NCI-H748 (cell line): ENCODE measurements at regions not wholly inside any gene's neighbourhood (a gene's known extent, or its start where the extent isn't known, plus 50 kb on each side); places are given as distances from the start of the nearest gene placed in this dataset.
"Not testable (repeated sequence)": the region's sequence is repeated elsewhere in the genome, so short reads cannot be mapped to it uniquely, and the experiment has no call there.

Experiments used
- DNase-seq: peaks from one replicate; lab custom pipeline; 2025; ENCODE audit not compliant: unreplicated experiment; lab: John Stamatoyannopoulos, UW

- no peak for DNase-seq
These were observed 1074.1 kb downstream of the SI start for GRCh38 chr3:164004205-164004604.

GRCh38 chr3:164003016-164003415 lies 1075.3 kb downstream of the SI start:
- not testable (repeated sequence) for DNase-seq

- DNase-seq = no peak
These were observed 1094.4 kb downstream of the SI start for GRCh38 chr3:163983940-163984339.

GRCh38 chr3:163971861-163972260 lies 1106.4 kb downstream of the SI start:
- no peak for DNase-seq

GRCh38 chr3:163957072-163957471 lies 1121.2 kb downstream of the SI start:
- peak; percentile 5 for DNase-seq

- peak; percentile 15 for DNase-seq
These were observed 1124.8 kb downstream of the SI start for GRCh38 chr3:163953526-163953925.

GRCh38 chr3:163952499-163952898 lies 1125.8 kb downstream of the SI start:
- no peak for DNase-seq

- peak; percentile 11 for DNase-seq
These were observed 1126.8 kb downstream of the SI start for GRCh38 chr3:163951397-163951987.

GRCh38 chr3:163946785-163947184 lies 1131.5 kb downstream of the SI start:
- no peak for DNase-seq

- DNase-seq = no peak
These were observed 1134.6 kb downstream of the SI start for GRCh38 chr3:163943664-163944063.

GRCh38 chr3:163939926-163940325 lies 1138.4 kb downstream of the SI start:
- no peak for DNase-seq

- DNase-seq = no peak
These were observed 1141.8 kb downstream of the SI start for GRCh38 chr3:163936543-163936942.

- no peak for DNase-seq
These were observed 1142.9 kb downstream of the SI start for GRCh38 chr3:163935411-163935810.

- no peak for DNase-seq
These were observed 1149.1 kb downstream of the SI start for GRCh38 chr3:163929069-163929652.

- DNase-seq = no peak
These were observed 1150.8 kb downstream of the SI start for GRCh38 chr3:163927521-163927920.

GRCh38 chr3:163924600-163924999 lies 1153.7 kb downstream of the SI start:
- peak; percentile 62 for DNase-seq

GRCh38 chr3:163919154-163919553 lies 1159.1 kb downstream of the SI start:
- no peak for DNase-seq

GRCh38 chr3:163916596-163917560 lies 1161.4 kb downstream of the SI start:
- DNase-seq = peak; percentile 50

GRCh38 chr3:163915280-163915679 lies 1163.0 kb downstream of the SI start:
- no peak for DNase-seq

- DNase-seq = no peak
These were observed 1163.7 kb downstream of the SI start for GRCh38 chr3:163914567-163914966.

- DNase-seq = no peak
These were observed 1186.5 kb downstream of the SI start for GRCh38 chr3:163891771-163892170.

GRCh38 chr3:163890661-163891060 lies 1187.6 kb downstream of the SI start:
- DNase-seq = peak; percentile 53
